Ishikawa (cell line): ENCODE measurements at regions not wholly inside any gene's neighbourhood (a gene's known extent, or its start where the extent isn't known, plus 50 kb on each side); places are given as distances from the start of the nearest gene placed in this dataset.

Experiments used
- CREB1 ChIP-seq: IDR thresholded peaks from 2 replicates; pipeline ENCODE4 v1.6.1; 2012; ENCODE audit warnings: low read depth
- EGR1 ChIP-seq: IDR thresholded peaks from 2 replicates; pipeline ENCODE4 v1.6.1; 2012
- EP300 ChIP-seq: IDR thresholded peaks from 2 replicates; pipeline ENCODE4 v1.6.1; 2012; ENCODE audit warnings: borderline replicate concordance
- REST ChIP-seq: IDR thresholded peaks from 2 replicates; pipeline ENCODE4 v1.6.1; 2012; ENCODE audit warnings: low read depth, mild to moderate bottlenecking
- TAF1 ChIP-seq: IDR thresholded peaks from 2 replicates; pipeline ENCODE4 v1.6.1; 2012; ENCODE audit warnings: low read depth, mild to moderate bottlenecking
- TCF12 ChIP-seq: IDR thresholded peaks from 2 replicates; pipeline ENCODE4 v1.6.1; 2012; ENCODE audit warnings: low read depth
- TEAD4 ChIP-seq: IDR thresholded peaks from 2 replicates; pipeline ENCODE4 v1.6.1; 2012
- YY1 ChIP-seq: IDR thresholded peaks from 2 replicates; pipeline ENCODE4 v1.6.1; 2012; ENCODE audit warnings: low read depth

- TF ChIP-seq TAF1: no peak
- TF ChIP-seq CREB1: no peak
- TF ChIP-seq TEAD4: no peak
- no peak for TF ChIP-seq EP300
- no peak for TF ChIP-seq EGR1
- TF ChIP-seq YY1: no peak
- TF ChIP-seq REST: no peak
- no peak for TF ChIP-seq TCF12
Measured at GRCh38 chr6:3617681-3618311, 133.7 kb downstream of the PXDC1 start.
